ENCODE measurements at regions not wholly inside any gene's neighbourhood (a gene's known extent, or its start where the extent isn't known, plus 50 kb on each side); places are given as distances from the start of the nearest gene placed in this dataset.
"Not testable (repeated sequence)": the region's sequence is repeated elsewhere in the genome, so short reads cannot be mapped to it uniquely, and the experiment has no call there.

GRCh38 chr6:167229586-167229985, 61.5 kb upstream of the UNC93A start:
- no peak for DNase-seq (ENCODE audit: low spot score)

GRCh38 chr6:167230288-167230687, 60.8 kb upstream of the UNC93A start:
- DNase-seq (ENCODE audit: low spot score), result no peak

GRCh38 chr6:167232356-167232755, 58.8 kb upstream of the UNC93A start:
- peak; percentile 73 for DNase-seq (ENCODE audit: low spot score)

GRCh38 chr6:167233490-167233889, 57.6 kb upstream of the UNC93A start:
- DNase-seq (ENCODE audit: low spot score), result no peak

GRCh38 chr6:167234576-167234975, 56.5 kb upstream of the UNC93A start:
- DNase-seq (ENCODE audit: low spot score), result not testable (repeated sequence)

GRCh38 chr6:167235005-167235404, 56.1 kb upstream of the UNC93A start:
- no peak for DNase-seq (ENCODE audit: low spot score)

GRCh38 chr6:167235421-167236238, 55.5 kb upstream of the UNC93A start:
- no peak for DNase-seq (ENCODE audit: low spot score)

- DNase-seq (ENCODE audit: low spot score), result no peak
Measured at GRCh38 chr6:167236239-167236571, 54.9 kb upstream of the UNC93A start.

- DNase-seq (ENCODE audit: low spot score), result no peak
Measured at GRCh38 chr6:167237438-167238145, 53.5 kb upstream of the UNC93A start.

GRCh38 chr6:167238146-167238693, 52.9 kb upstream of the UNC93A start:
- DNase-seq (ENCODE audit: low spot score), result no peak

GRCh38 chr6:167238694-167239467, 52.2 kb upstream of the UNC93A start:
- DNase-seq (ENCODE audit: low spot score), result no peak

GRCh38 chr6:167239470-167239869, 51.6 kb upstream of the UNC93A start:
- DNase-seq (ENCODE audit: low spot score), result not testable (repeated sequence)

GRCh38 chr6:167240034-167240541, 51.0 kb upstream of the UNC93A start:
- no peak for DNase-seq (ENCODE audit: low spot score)
